ENCODE measurements at regions not wholly inside any gene's neighbourhood (a gene's known extent, or its start where the extent isn't known, plus 50 kb on each side); places are given as distances from the start of the nearest gene placed in this dataset.

DNA sequence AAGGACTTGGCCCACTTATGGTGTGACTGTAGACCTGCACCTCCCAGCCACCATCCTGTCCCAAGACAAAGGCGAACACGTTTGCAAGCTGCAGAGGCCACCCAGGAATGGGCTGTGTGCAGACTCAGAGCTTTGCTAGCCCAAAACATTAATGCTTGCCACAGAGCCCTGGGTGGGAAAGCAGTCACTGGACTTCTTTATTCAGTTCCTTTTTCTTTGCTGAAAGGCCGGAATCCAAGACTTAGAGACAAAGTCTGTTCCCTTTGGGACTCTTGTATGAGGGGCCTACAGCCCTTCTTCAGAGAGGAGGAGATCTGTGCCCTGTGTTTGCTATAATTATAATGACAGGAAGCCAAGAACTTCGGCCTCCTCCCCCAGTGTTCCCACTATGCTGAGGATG, 167.8 kb downstream of the DLEU7 start:
- DNase-seq = no peak
- Histone ChIP-seq H3K4me1 (no peaks in the 10 kb centered on the region), H3K36me3 (no peaks in the 10 kb centered on the region), H3K9ac (ENCODE audit: low read depth in 2 of 2, low read length in 2 of 2) (no peak overlapping the region), H3K27ac (no peak overlapping the region), H3K4me3 (no peak overlapping the region), H3K9me3 (no peaks in the 10 kb centered on the region), H3K27me3 (no peaks in the 10 kb centered on the region)
- TF ChIP-seq, protein P1, sequence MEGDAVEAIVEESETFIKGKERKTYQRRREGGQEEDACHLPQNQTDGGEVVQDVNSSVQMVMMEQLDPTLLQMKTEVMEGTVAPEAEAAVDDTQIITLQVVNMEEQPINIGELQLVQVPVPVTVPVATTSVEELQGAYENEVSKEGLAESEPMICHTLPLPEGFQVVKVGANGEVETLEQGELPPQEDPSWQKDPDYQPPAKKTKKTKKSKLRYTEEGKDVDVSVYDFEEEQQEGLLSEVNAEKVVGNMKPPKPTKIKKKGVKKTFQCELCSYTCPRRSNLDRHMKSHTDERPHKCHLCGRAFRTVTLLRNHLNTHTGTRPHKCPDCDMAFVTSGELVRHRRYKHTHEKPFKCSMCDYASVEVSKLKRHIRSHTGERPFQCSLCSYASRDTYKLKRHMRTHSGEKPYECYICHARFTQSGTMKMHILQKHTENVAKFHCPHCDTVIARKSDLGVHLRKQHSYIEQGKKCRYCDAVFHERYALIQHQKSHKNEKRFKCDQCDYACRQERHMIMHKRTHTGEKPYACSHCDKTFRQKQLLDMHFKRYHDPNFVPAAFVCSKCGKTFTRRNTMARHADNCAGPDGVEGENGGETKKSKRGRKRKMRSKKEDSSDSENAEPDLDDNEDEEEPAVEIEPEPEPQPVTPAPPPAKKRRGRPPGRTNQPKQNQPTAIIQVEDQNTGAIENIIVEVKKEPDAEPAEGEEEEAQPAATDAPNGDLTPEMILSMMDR (IDR thresholded peaks at IDR 0.05) = no peak
- intact Hi-C loops (cut with DNase I) = no loop called here

DNA sequence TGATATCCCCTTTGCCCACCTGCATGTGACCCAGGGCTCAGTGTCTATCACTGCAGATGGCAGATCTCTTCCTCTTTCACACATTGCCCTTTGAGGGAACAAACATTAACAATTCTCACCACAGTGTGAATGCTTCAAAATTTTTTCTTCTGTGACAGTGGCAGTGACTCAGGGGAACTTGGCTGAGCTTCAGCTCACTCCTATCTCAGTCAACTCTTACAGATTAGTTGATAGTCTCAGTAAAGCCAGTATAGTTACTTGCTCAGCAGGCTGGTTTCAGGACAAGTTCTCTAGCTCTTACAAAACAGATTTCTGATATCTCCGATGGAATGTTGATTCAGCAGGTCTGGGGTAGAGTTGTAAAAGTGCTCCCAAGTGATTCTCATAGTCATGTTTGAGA, 166.9 kb downstream of the DLEU7 start:
- intact Hi-C loops (cut with DNase I) = no loop called here
- no peak for DNase-seq
- no peak overlapping the region for H3K27ac ChIP-seq

DNA sequence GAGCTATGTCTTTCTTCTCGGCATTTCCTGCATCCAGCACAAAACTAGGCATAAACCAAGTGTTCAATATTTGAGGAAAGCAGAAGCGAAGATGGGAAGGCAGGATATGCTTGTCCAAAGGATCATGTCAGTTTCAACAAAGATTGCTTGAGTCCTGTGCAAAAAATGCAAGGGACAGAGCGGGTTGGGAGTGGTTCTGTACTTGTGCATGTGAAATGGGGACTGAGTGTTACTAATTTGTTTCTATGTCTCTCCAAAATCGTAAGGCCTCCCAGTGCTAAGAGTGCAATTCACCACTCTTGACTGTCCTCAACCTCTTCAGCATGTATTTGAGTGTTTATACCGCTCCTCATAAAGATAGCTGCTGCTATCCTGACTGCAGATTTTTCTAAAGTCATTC, 166.2 kb downstream of the DLEU7 start:
- Histone ChIP-seq H3K27ac (no peak overlapping the region), H3K27me3 (no peaks in the 10 kb centered on the region), H3K9ac (ENCODE audit: low read depth in 2 of 2, low read length in 2 of 2) (no peak overlapping the region), H3K4me3 (no peak overlapping the region), H3K4me1 (no peaks in the 10 kb centered on the region), H3K9me3 (no peaks in the 10 kb centered on the region), H3K36me3 (no peaks in the 10 kb centered on the region)
- intact Hi-C loops (cut with DNase I) = no loop called here
- TF ChIP-seq, protein P1 (IDR thresholded peaks at IDR 0.05) = no peak
- no peak for DNase-seq

More for the DNA sequence above, 166.9 kb downstream of the DLEU7 start:
- H3K9me3 ChIP-seq = no peaks in the 10 kb centered on the region
- H3K4me1 ChIP-seq = no peaks in the 10 kb centered on the region
- TF ChIP-seq, protein P1 (IDR thresholded peaks at IDR 0.05) = no peak
- no peak overlapping the region for H3K4me3 ChIP-seq
- no peaks in the 10 kb centered on the region for H3K27me3 ChIP-seq
- no peak overlapping the region for H3K9ac ChIP-seq (ENCODE audit: low read depth in 2 of 2, low read length in 2 of 2)
- no peaks in the 10 kb centered on the region for H3K36me3 ChIP-seq

DNA sequence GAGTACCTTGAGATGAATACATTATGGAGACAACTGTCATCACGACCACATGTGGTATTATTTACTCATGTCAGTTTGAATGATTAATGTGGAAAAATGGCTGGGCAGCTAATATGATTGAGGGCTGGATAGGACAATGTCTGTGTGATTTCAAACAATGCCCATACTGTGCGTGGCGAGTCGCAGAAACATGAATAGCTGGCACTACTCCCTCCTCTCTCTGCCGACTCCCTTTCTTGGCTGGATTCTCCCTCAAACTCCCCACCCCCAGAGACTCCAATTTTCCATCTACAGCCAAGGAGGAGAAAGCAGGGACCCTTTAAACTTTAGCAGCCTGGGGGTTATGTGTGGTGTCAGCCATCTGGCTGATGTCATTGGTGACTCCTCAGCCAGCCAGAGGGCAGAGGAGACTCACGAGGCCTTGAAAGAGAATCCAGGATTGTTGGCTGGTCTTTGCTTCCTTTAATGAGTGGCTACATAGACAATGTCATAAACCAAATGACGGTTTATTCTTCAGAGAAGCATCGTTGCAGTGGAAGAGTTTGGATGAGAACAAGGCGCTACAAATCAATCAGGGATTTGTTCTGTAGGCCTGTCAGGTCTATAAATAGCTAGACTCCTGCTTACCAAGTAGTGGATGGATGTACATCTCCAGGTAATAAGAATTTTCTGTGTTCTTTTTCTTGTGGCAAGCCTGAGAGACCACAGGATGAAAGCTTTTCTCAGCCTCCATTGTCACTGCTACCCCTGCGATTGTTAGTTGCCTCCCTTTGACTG, 165.6 kb downstream of the DLEU7 start:
- Histone ChIP-seq H3K9me3 (no peaks in the 10 kb centered on the region), H3K27me3 (no peaks in the 10 kb centered on the region), H3K27ac (no peak overlapping the region), H3K9ac (ENCODE audit: low read depth in 2 of 2, low read length in 2 of 2) (no peak overlapping the region), H3K4me3 (no peak overlapping the region), H3K4me1 (no peaks in the 10 kb centered on the region), H3K36me3 (no peaks in the 10 kb centered on the region)
- no peak for DNase-seq
- TF ChIP-seq, protein P1 (IDR thresholded peaks at IDR 0.05) = no peak
- intact Hi-C loops (cut with DNase I) = no loop called here

DNA sequence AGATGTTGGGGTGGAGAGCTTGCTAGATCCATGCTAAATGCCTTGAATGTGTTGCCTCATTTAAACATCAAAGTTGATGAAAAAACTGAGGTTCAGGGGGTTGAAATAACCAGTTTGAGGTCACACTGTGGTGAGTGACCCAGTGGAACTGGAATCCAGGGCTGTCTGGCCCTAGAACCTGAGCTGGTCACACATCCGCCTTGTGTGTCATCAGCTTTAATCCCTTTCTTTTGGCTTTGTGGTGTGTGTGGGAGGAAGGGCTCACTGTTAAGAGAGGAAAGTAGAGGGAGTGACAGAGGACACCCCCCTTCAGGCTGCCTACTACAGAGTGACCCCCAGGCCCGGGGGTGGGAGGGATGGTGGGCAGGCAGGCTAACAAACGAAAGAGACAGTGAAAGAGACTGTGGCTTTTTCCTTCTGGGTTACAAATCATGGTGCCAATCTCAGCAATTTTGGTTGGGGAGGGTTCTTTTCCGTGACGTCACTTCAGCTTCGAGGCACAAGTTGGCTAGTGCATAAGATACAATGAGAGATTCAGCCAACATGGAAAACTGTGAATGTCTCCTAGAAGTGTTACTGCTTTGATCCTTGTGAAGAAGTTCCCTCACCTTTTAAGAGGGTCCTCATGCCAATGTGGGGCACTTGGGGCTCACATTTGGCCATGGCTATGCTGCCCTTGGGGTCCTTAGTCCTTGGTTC, 164.9 kb downstream of the DLEU7 start:
- no peaks in the 10 kb centered on the region for H3K36me3 ChIP-seq
- intact Hi-C loops (cut with DNase I) = no loop called here
- H3K9me3 ChIP-seq = no peaks in the 10 kb centered on the region
- TF ChIP-seq, protein P1 (IDR thresholded peaks at IDR 0.05) = no peak
- H3K9ac ChIP-seq (ENCODE audit: low read depth in 2 of 2, low read length in 2 of 2) = no peak overlapping the region
- H3K4me1 ChIP-seq = no peaks in the 10 kb centered on the region
- H3K4me3 ChIP-seq = no peak overlapping the region
- H3K27ac ChIP-seq = no peak overlapping the region
- no peak for DNase-seq
- no peaks in the 10 kb centered on the region for H3K27me3 ChIP-seq

Measured in colonic mucosa (tissue), 4 donors.